NT2/D1 (cell line): ENCODE measurements at regions not wholly inside any gene's neighbourhood (a gene's known extent, or its start where the extent isn't known, plus 50 kb on each side); places are given as distances from the start of the nearest gene placed in this dataset.
"Not testable (repeated sequence)": the region's sequence is repeated elsewhere in the genome, so short reads cannot be mapped to it uniquely, and the experiment has no call there.

Experiments used
- DNase-seq: peaks from one replicate; pipeline ENCODE4 v3.0.0-alpha.2; 2011; ENCODE audit warnings: low read depth, low spot score
- H3K27me3 ChIP-seq: 2 replicates; pipeline ENCODE4 v1.6.0; 2011; ENCODE audit warnings: mild to moderate bottlenecking; ENCODE audit not compliant: insufficient read length, insufficient read depth
- H3K36me3 ChIP-seq: 2 replicates; pipeline ENCODE4 v1.6.1; 2011; ENCODE audit warnings: mild to moderate bottlenecking, low read length, mixed read lengths; ENCODE audit not compliant: insufficient read depth, insufficient read length
- H3K4me1 ChIP-seq: 2 replicates; pipeline ENCODE4 v1.5.1; 2011; ENCODE audit not compliant: insufficient read depth, insufficient read length
- H3K4me3 ChIP-seq: 2 replicates; pipeline ENCODE4 v1.5.1; 2011; ENCODE audit warnings: low read depth; ENCODE audit not compliant: insufficient read length
- H3K9ac ChIP-seq: 2 replicates; pipeline ENCODE4 v1.6.0; 2011; ENCODE audit warnings: low read depth; ENCODE audit not compliant: insufficient read length
- H3K9me3 ChIP-seq: 2 replicates; pipeline ENCODE4 v1.5.1; 2011; ENCODE audit warnings: mild to moderate bottlenecking, low read length; ENCODE audit not compliant: insufficient read depth
- SUZ12 ChIP-seq: IDR thresholded peaks from 2 replicates; pipeline ENCODE4 v1.6.1; 2011; ENCODE audit not compliant: insufficient read length, insufficient read depth; ENCODE audit errors: extremely low read depth
- YY1 ChIP-seq: IDR thresholded peaks from 2 replicates; pipeline ENCODE4 v1.6.1; 2011; ENCODE audit not compliant: insufficient read length, insufficient read depth
- ZNF274 ChIP-seq: IDR thresholded peaks from 2 replicates; pipeline ENCODE4 v1.6.1; 2011; ENCODE audit warnings: mild to moderate bottlenecking, low read depth, low read length

DNA sequence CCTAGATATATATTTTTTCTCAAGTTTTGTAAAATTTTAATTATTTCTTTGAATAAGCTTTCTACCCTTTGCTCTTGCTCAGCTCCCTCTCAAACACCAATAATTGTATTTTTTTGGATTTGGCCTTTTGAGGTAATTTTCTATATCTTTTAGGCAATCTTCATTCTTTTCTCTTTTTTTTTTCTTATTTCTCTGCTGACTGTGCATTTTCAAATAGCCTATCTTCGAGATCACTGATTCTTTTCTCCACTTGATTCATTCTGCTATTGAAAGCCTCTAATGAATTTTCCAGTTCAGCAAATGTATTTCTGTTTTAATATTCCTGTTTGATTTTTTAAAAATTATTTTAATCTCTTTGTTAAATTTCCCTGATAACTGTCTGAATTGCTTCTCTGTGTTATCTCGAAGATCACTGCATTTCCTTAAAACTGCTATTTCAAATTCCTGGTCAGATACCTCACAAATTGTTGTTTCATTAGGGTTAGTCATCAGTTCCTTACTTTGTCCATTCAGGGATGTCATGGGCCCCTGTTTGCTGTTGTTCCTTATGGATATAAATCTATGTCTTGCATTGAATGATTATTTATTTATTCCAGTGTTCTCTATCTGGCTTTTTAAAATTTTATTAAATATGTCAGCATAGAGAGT, 100.1 kb upstream of the UNC5B start:
- Histone ChIP-seq H3K9me3 (peaks cover 52% of the 10 kb centered on the region), H3K27me3 (no peaks in the 10 kb centered on the region), H3K4me1 (no peaks in the 10 kb centered on the region), H3K4me3 (no peak overlapping the region), H3K9ac (no peak overlapping the region), H3K36me3 (no peaks in the 10 kb centered on the region)
- DNase-seq: no peak
- no peak for TF ChIP-seq ZNF274
- no peak for TF ChIP-seq YY1
- no peak for TF ChIP-seq SUZ12

DNA sequence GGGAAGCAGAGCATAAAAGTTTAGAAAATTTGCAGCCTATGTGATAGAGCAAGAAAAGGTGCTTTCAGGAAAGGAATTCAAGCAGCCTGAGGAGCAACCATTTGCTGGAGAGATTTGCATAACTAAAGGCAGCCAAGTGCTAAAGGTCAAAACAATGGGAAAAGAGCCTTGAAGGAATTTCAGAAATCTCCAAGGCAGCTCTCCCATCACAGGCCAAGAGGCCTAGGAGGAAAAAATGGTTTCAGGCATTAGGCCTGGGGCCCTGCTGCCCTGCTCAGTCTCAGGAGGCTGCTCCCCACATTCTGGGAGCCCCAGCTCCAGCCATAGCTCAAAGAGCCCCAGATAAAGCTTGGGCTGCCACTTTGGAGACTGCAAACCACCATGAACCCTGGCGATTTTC, 95.9 kb upstream of the UNC5B start:
- Histone ChIP-seq H3K27me3 (no peaks in the 10 kb centered on the region), H3K9ac (no peak overlapping the region), H3K9me3 (peaks cover 52% of the 10 kb centered on the region), H3K4me3 (no peak overlapping the region), H3K4me1 (no peaks in the 10 kb centered on the region), H3K36me3 (no peaks in the 10 kb centered on the region)
- TF ChIP-seq SUZ12 (no peak), YY1 (no peak), ZNF274 (no peak)
- no peak for DNase-seq

DNA sequence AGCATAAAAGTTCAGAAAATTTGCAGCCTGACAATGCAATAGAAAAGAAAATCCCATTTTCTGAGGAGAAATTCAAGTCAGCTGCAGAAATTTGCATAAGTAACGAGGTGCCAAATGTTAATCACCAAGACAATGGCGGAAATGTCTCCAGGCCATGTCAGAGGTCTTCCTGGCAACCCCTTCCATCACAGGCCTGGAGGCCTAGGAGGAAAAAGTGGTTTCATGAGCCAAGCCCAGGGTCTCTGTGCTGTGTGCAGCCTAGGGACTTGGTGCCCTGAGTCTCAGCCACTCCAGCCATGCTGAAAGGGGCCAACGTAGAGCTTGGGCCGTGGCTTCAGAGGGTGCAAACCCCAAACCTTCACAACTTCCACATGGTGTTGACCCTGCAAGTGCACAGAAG, 94.8 kb upstream of the UNC5B start:
- peaks cover 52% of the 10 kb centered on the region for H3K9me3 ChIP-seq
- not testable (repeated sequence) for H3K4me1 ChIP-seq, H3K27me3 ChIP-seq

DNA sequence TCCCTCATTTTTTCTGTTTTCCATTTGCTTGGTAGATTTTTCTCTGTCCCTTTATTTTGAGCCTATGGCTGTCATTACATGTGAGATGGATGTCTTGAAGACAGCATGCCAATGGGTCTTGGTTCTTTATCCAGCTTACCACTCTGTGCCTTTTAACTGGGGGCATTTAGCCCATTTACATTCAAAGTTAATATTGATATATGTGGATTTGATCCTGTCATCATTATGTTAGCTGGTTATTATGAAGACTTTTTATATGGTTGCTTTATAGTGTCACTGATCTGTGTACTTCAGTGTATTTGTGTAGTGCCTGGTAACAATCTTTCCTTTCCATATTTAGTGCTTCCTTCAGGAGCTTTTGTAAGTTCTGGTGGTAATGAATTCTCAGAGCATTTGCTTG, 89.3 kb upstream of the UNC5B start:
- Histone ChIP-seq H3K27me3 (no peaks in the 10 kb centered on the region), H3K9ac (no peak overlapping the region), H3K36me3 (no peaks in the 10 kb centered on the region), H3K9me3 (peaks cover 10% of the 10 kb centered on the region; the same call in 1 of the 2 replicates), H3K4me1 (peaks cover 14% of the 10 kb centered on the region), H3K4me3 (no peak overlapping the region)
- TF ChIP-seq SUZ12: no peak
- TF ChIP-seq ZNF274: no peak
- no peak for TF ChIP-seq YY1
- DNase-seq: no peak

More for the DNA sequence above, 94.8 kb upstream of the UNC5B start:
- not testable (repeated sequence) for H3K9ac ChIP-seq, DNase-seq, H3K4me3 ChIP-seq, H3K36me3 ChIP-seq

DNA sequence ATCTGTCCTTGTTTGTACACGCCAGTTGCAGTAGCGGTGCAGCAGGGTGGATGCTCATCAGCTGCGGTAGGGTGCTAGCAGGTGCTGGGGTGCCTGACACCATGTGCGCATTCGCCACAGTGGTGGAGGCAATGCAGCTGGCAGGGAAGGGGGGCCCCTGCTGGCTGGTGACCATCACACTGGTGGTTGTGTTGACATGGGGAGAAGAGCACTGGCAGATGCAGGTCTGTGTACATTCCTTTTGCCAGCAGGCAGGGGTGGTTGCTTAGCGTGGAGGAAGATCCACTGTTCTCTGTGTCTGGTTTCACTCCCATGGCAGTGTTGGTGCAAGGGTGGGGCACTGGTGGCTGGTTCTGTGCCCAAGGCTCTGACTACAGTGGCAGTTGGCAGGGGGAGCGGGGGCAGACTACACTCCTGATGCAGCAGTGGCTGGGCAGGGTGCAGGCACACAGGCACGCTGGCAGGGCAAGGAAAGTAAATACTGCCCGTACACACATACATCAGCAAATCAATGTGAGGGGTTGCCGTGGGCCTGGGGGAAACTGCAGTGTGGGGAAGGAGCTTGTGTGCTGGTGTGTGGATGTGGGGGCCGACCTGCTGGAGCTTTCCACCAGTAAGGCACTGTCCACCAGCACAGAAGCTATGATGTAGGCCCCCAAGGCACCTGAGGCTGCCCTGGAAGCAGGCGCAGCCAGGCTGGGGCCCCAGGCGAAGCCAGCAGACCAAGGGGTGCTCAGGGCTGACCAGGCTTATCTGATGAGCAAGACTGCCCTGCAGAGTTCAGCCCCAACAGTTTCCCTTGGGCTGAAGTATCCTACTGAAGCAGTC, 87.2 kb upstream of the UNC5B start:
- no peaks in the 10 kb centered on the region for H3K27me3 ChIP-seq
- no peak for DNase-seq

DNA sequence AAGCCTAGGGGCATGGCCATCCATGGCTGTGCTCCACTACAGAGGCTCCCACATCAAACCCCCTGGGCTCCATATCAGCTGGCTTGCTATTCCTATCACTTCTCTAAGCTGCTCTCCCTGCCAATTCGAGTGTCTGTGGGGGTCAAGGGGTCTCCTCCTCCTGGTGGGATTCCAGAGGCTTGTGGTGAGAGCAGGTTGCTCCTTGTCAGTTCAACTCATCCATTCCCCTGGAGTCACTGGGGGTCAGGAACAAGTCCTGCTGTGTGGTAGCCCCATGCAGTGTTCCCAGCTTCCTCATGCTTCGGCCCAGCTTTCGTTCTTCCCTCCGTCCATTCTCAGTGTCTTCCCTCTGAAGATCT, 86.6 kb upstream of the UNC5B start:
- no peaks in the 10 kb centered on the region for H3K27me3 ChIP-seq
- TF ChIP-seq ZNF274 (no peak), SUZ12 (no peak), YY1 (no peak)
- no peaks in the 10 kb centered on the region for H3K9me3 ChIP-seq
- H3K36me3 ChIP-seq: no peaks in the 10 kb centered on the region
- no peak overlapping the region for H3K4me3 ChIP-seq
- DNase-seq: no peak
- no peak overlapping the region for H3K9ac ChIP-seq
- H3K4me1 ChIP-seq: peaks cover 14% of the 10 kb centered on the region

More for the DNA sequence above, 87.2 kb upstream of the UNC5B start:
- Histone ChIP-seq H3K9me3 (no peaks in the 10 kb centered on the region), H3K4me3 (no peak overlapping the region), H3K4me1 (peaks cover 14% of the 10 kb centered on the region), H3K36me3 (no peaks in the 10 kb centered on the region), H3K9ac (no peak overlapping the region)
- TF ChIP-seq SUZ12 (no peak), YY1 (no peak), ZNF274 (no peak)

DNA sequence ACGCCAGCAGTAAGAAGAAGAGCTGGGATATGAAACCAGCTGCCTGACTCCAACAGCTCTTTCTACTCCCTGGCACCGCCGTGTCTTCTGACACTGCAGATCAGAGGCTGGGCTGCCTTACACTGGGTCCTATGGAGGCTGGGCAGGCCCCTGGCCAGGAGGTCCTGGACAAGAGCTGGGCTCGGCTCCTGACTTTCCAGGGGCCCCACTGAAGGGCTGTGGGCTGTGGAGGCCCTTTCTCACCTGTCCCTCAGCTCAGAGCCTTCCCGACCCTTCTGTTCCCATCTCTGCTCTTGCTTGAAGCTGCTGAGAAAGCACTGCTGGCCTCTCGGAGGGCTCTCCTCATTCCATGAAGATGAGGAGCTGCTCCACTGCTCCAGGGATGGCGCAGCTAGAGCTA, 85.9 kb upstream of the UNC5B start:
- no peak for TF ChIP-seq ZNF274
- Histone ChIP-seq H3K27me3 (no peaks in the 10 kb centered on the region), H3K4me1 (peaks cover 14% of the 10 kb centered on the region), H3K9me3 (no peaks in the 10 kb centered on the region), H3K4me3 (no peak overlapping the region), H3K36me3 (no peaks in the 10 kb centered on the region), H3K9ac (no peak overlapping the region)
- no peak for DNase-seq
